ENCODE measurements at regions not wholly inside any gene's neighbourhood (a gene's known extent, or its start where the extent isn't known, plus 50 kb on each side); places are given as distances from the start of the nearest gene placed in this dataset.

DNA sequence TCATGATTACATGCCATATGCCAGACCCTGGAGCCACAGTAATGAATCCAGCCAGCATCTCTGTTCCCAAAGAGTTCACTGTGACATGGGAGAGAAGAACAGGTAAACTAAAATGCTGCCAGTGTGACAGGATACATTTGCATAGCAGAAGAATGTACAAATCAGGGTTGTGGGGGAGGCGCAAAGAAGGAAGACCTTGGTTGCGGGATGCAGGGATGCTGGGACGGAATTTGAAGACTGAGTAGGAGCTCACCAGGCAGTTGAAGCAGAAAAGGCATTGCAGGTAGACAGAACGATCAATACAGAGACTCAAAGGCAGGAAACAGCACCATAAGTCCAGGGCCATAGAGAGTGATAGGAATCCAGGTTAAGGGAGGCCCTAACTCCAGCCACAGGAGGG is 180.3 kb upstream of the ZC3H12A start:
- TF ChIP-seq GATA1 (IDR thresholded peaks at IDR 0.05; ENCODE audit: low read depth, low read length) = no peak
- TF ChIP-seq POLR2A (IDR thresholded peaks at IDR 0.05; ENCODE audit: low read length) = no peak

All from erythroblast (primary cell).